ENCODE measurements at regions not wholly inside any gene's neighbourhood (a gene's known extent, or its start where the extent isn't known, plus 50 kb on each side); places are given as distances from the start of the nearest gene placed in this dataset.

GRCh38 chr5:145294331-145294730 lies 540.8 kb downstream of the PRELID2 start:
- Mint-ChIP-seq H3K4me3 (no peak overlapping the region), H3K4me1 (no peaks in the 10 kb centered on the region), H3K36me3 (ENCODE audit: low read depth) (no peaks in the 10 kb centered on the region), H3K27ac (ENCODE audit: unreplicated experiment) (no peak overlapping the region), H3K9me3 (no peaks in the 10 kb centered on the region), H3K27me3 (ENCODE audit: low read depth) (no peaks in the 10 kb centered on the region)
- no peak for DNase-seq (ENCODE audit: low read depth, low spot score)
- no peak for TF ChIP-seq CTCF (conservative IDR thresholded peaks at IDR 0.05)

- DNase-seq (ENCODE audit: low read depth, low spot score), result no peak
- no peak for TF ChIP-seq CTCF (conservative IDR thresholded peaks at IDR 0.05)
- H3K4me3 Mint-ChIP-seq, result no peak overlapping the region
- H3K36me3 Mint-ChIP-seq (ENCODE audit: low read depth), result no peaks in the 10 kb centered on the region
- H3K27me3 Mint-ChIP-seq (ENCODE audit: low read depth), result no peaks in the 10 kb centered on the region
- no peaks in the 10 kb centered on the region for H3K4me1 Mint-ChIP-seq
- H3K27ac Mint-ChIP-seq (ENCODE audit: unreplicated experiment), result no peak overlapping the region
- no peaks in the 10 kb centered on the region for H3K9me3 Mint-ChIP-seq
These were observed 541.4 kb downstream of the PRELID2 start for GRCh38 chr5:145293716-145294115.

GRCh38 chr5:145292278-145292677 lies 542.9 kb downstream of the PRELID2 start:
- Mint-ChIP-seq H3K27ac (ENCODE audit: unreplicated experiment) (no peak overlapping the region), H3K4me3 (no peak overlapping the region), H3K9me3 (no peaks in the 10 kb centered on the region), H3K27me3 (ENCODE audit: low read depth) (no peaks in the 10 kb centered on the region), H3K36me3 (ENCODE audit: low read depth) (no peaks in the 10 kb centered on the region), H3K4me1 (no peaks in the 10 kb centered on the region)
- DNase-seq (ENCODE audit: low read depth, low spot score), result no peak
- no peak for TF ChIP-seq CTCF (conservative IDR thresholded peaks at IDR 0.05)

GRCh38 chr5:145283141-145283810 lies 551.9 kb downstream of the PRELID2 start:
- no peaks in the 10 kb centered on the region for H3K9me3 Mint-ChIP-seq
- no peaks in the 10 kb centered on the region for H3K36me3 Mint-ChIP-seq (ENCODE audit: low read depth)
- no peak overlapping the region for H3K4me3 Mint-ChIP-seq
- H3K27ac Mint-ChIP-seq (ENCODE audit: unreplicated experiment), result no peak overlapping the region
- TF ChIP-seq CTCF (conservative IDR thresholded peaks at IDR 0.05), result no peak
- H3K4me1 Mint-ChIP-seq, result peaks cover 4% of the 10 kb centered on the region
- no peaks in the 10 kb centered on the region for H3K27me3 Mint-ChIP-seq (ENCODE audit: low read depth)
- no peak for DNase-seq (ENCODE audit: low read depth, low spot score)

GRCh38 chr5:145280806-145281205 lies 554.3 kb downstream of the PRELID2 start:
- Mint-ChIP-seq H3K9me3 (no peaks in the 10 kb centered on the region), H3K27me3 (ENCODE audit: low read depth) (no peaks in the 10 kb centered on the region), H3K36me3 (ENCODE audit: low read depth) (no peaks in the 10 kb centered on the region), H3K4me3 (no peak overlapping the region), H3K4me1 (peaks cover 4% of the 10 kb centered on the region), H3K27ac (ENCODE audit: unreplicated experiment) (no peak overlapping the region)
- TF ChIP-seq CTCF (conservative IDR thresholded peaks at IDR 0.05), result no peak
- no peak for DNase-seq (ENCODE audit: low read depth, low spot score)
